ENCODE measurements at regions not wholly inside any gene's neighbourhood (a gene's known extent, or its start where the extent isn't known, plus 50 kb on each side); places are given as distances from the start of the nearest gene placed in this dataset.
"Not testable (repeated sequence)": the region's sequence is repeated elsewhere in the genome, so short reads cannot be mapped to it uniquely, and the experiment has no call there.

- not testable (repeated sequence) for TF ChIP-seq POLR2A (IDR thresholded peaks at IDR 0.05)
- TF ChIP-seq, protein P1, sequence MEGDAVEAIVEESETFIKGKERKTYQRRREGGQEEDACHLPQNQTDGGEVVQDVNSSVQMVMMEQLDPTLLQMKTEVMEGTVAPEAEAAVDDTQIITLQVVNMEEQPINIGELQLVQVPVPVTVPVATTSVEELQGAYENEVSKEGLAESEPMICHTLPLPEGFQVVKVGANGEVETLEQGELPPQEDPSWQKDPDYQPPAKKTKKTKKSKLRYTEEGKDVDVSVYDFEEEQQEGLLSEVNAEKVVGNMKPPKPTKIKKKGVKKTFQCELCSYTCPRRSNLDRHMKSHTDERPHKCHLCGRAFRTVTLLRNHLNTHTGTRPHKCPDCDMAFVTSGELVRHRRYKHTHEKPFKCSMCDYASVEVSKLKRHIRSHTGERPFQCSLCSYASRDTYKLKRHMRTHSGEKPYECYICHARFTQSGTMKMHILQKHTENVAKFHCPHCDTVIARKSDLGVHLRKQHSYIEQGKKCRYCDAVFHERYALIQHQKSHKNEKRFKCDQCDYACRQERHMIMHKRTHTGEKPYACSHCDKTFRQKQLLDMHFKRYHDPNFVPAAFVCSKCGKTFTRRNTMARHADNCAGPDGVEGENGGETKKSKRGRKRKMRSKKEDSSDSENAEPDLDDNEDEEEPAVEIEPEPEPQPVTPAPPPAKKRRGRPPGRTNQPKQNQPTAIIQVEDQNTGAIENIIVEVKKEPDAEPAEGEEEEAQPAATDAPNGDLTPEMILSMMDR (IDR thresholded peaks at IDR 0.05): not testable (repeated sequence)
These were observed 516.5 kb downstream of the TUBA3C start for GRCh38 chr13:18665124-18665523.
